Cardiac muscle cell (in vitro differentiated cells and primary cell): ENCODE measurements at regions not wholly inside any gene's neighbourhood (a gene's known extent, or its start where the extent isn't known, plus 50 kb on each side); places are given as distances from the start of the nearest gene placed in this dataset.
"Not testable (repeated sequence)": the region's sequence is repeated elsewhere in the genome, so short reads cannot be mapped to it uniquely, and the experiment has no call there.

Experiments used
- DNase-seq, 2 donors: peaks; one replicate each; pipeline versions ENCODE4 v3.0.0 to v3.0.0-alpha.2; 2010 to 2017; ENCODE audit warnings: low read depth in 1 of 2, low spot score in 1 of 2
- H3K27ac ChIP-seq: fragments of 200-600 bp; sonication (generic); 2 replicates; pipeline ENCODE4 v1.5.1; 2016
- H3K27me3 ChIP-seq: fragments of 200-600 bp; sonication (generic); 2 replicates; pipeline ENCODE4 v1.6.0; 2016; ENCODE audit warnings: control low read depth
- H3K36me3 ChIP-seq: fragments of 200-600 bp; sonication (generic); 2 replicates; pipeline ENCODE4 v1.5.1; 2016; ENCODE audit warnings: control low read depth
- H3K4me1 ChIP-seq: fragments of 200-600 bp; sonication (generic); 2 replicates; pipeline ENCODE4 v1.8.1; 2017; ENCODE audit warnings: low read depth, mild to moderate bottlenecking, mixed run types
- H3K4me3 ChIP-seq: fragments of 200-600 bp; sonication (generic); 2 replicates; pipeline ENCODE4 v1.5.1; 2016; ENCODE audit warnings: mild to moderate bottlenecking
- H3K9me3 ChIP-seq: fragments of 200-600 bp; sonication (generic); 2 replicates; pipeline ENCODE4 v1.5.1; 2017; ENCODE audit warnings: low read depth, mild to moderate bottlenecking, control low read depth
- CTCF ChIP-seq: IDR thresholded peaks from 2 replicates; pipeline ENCODE4 v1.5.1; 2012; ENCODE audit warnings: low read depth, mild to moderate bottlenecking, low read length

DNA sequence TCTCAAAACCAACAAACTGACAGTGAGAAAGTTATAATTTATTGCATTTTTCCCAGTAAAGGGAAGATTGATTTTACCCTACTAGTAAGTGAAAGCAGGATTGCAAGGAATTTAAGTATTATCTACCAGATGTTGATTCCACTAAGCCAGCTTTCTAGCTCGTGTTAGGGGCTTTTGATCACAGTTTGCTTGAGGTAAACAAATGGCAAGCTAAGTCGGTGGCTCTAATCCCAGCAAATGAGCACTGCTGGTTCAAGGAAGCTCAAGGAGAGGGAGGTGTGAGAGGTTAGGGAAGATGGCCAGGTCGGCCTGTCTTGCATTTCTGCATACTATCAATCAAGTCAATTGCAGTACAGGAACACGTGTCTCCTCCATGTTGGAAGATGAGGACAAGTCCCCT lies 448.7 kb upstream of the POM121L12 start:
- DNase-seq = peak in 1 of 2 donors; percentile 7

GRCh38 chr7:52584041-52584440 lies 451.4 kb upstream of the POM121L12 start:
- Histone ChIP-seq H3K27me3 (peaks cover 4% of the 10 kb centered on the region), H3K36me3 (no peaks in the 10 kb centered on the region), H3K4me1 (no peaks in the 10 kb centered on the region), H3K27ac (no peak overlapping the region), H3K9me3 (no peaks in the 10 kb centered on the region), H3K4me3 (no peak overlapping the region)
- DNase-seq = no peak
- TF ChIP-seq CTCF = no peak

More for the DNA sequence above, 448.7 kb upstream of the POM121L12 start:
- no peaks in the 10 kb centered on the region for H3K4me1 ChIP-seq
- no peaks in the 10 kb centered on the region for H3K36me3 ChIP-seq
- no peak overlapping the region for H3K27ac ChIP-seq
- H3K9me3 ChIP-seq = no peaks in the 10 kb centered on the region
- TF ChIP-seq CTCF = no peak
- peaks cover 7% of the 10 kb centered on the region for H3K27me3 ChIP-seq
- H3K4me3 ChIP-seq = no peak overlapping the region

GRCh38 chr7:52573141-52573540 lies 462.3 kb upstream of the POM121L12 start:
- DNase-seq, H3K4me3 ChIP-seq, H3K27me3 ChIP-seq, H3K4me1 ChIP-seq, H3K9me3 ChIP-seq, H3K27ac ChIP-seq, H3K36me3 ChIP-seq: not testable (repeated sequence)

GRCh38 chr7:52571026-52571425 lies 464.4 kb upstream of the POM121L12 start:
- H3K27ac ChIP-seq = no peak overlapping the region
- no peak for DNase-seq
- H3K27me3 ChIP-seq = no peaks in the 10 kb centered on the region
- no peak for TF ChIP-seq CTCF
- H3K4me1 ChIP-seq = no peaks in the 10 kb centered on the region
- no peak overlapping the region for H3K4me3 ChIP-seq
- no peaks in the 10 kb centered on the region for H3K9me3 ChIP-seq
- no peaks in the 10 kb centered on the region for H3K36me3 ChIP-seq

DNA sequence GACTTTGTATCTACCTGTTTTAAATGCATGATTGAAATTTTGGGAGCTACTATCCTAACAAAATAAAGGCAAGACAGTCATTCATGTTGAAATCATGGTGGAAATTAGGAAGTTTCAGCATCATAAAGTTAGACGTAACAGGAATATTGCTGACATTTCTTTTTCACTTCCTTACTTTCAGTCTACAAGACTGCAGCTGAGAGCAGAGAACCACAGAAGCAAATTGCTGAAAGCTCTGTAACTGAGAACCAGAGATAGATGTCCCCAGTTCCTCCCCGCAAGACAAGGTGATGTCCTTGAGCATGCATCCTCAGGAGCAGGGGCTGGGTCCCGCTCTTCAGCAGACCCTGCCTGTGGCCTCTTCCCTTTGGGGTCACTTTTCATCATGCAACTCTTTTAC lies 466.3 kb upstream of the POM121L12 start:
- Histone ChIP-seq H3K36me3 (no peaks in the 10 kb centered on the region), H3K4me1 (no peaks in the 10 kb centered on the region), H3K9me3 (no peaks in the 10 kb centered on the region), H3K4me3 (no peak overlapping the region), H3K27ac (no peak overlapping the region), H3K27me3 (no peaks in the 10 kb centered on the region)
- no peak for DNase-seq
- TF ChIP-seq CTCF = no peak

GRCh38 chr7:52565974-52566373 lies 469.5 kb upstream of the POM121L12 start:
- H3K27ac ChIP-seq = no peak overlapping the region
- H3K4me1 ChIP-seq = no peaks in the 10 kb centered on the region
- TF ChIP-seq CTCF = no peak
- H3K36me3 ChIP-seq = no peaks in the 10 kb centered on the region
- H3K27me3 ChIP-seq = no peaks in the 10 kb centered on the region
- no peak overlapping the region for H3K4me3 ChIP-seq
- no peak for DNase-seq
- H3K9me3 ChIP-seq = no peaks in the 10 kb centered on the region
